Brain microvascular endothelial cell (primary cell): ENCODE measurements at regions not wholly inside any gene's neighbourhood (a gene's known extent, or its start where the extent isn't known, plus 50 kb on each side); places are given as distances from the start of the nearest gene placed in this dataset.

Source experiments
- DNase-seq: peaks from one replicate; pipeline ENCODE4 v3.0.0-alpha.2; 2020
- H3K27ac ChIP-seq: fragments of 250-450 bp; sonication (Bioruptor Pico); 2 replicates; pipeline ENCODE4 v1.5.1; 2020; ENCODE audit warnings: mild to moderate bottlenecking, moderate library complexity
- H3K27me3 ChIP-seq: fragments of 250-450 bp; sonication (Bioruptor Pico); replicated peaks from 2 replicates; pipeline ENCODE4 v1.5.1; 2020; ENCODE audit warnings: mild to moderate bottlenecking
- H3K36me3 ChIP-seq: fragments of 250-450 bp; sonication (Bioruptor Pico); replicated peaks from 2 replicates; pipeline ENCODE4 v1.5.1; 2020; ENCODE audit warnings: mild to moderate bottlenecking
- H3K4me3 ChIP-seq: 2 replicates; pipeline ENCODE4 v1.5.1; 2011; ENCODE audit warnings: low read depth, mild to moderate bottlenecking, control low read depth, low read length, moderate library complexity
- in situ Hi-C: cut with HindIII; loops from 2 replicates; pipeline ENCODE4 v1.10.0; 2017; ENCODE audit warnings: low sequenced_read_pairs, low pct_ligation_motif_present
- TF ChIP-seq, protein P1 (sequence below): IDR thresholded peaks from 2 replicates; pipeline ENCODE4 v1.5.1; 2011; ENCODE audit warnings: low read depth, mild to moderate bottlenecking, moderate library complexity, low read length, control low read depth, inconsistent platforms; ENCODE audit errors: missing control alignments

DNA sequence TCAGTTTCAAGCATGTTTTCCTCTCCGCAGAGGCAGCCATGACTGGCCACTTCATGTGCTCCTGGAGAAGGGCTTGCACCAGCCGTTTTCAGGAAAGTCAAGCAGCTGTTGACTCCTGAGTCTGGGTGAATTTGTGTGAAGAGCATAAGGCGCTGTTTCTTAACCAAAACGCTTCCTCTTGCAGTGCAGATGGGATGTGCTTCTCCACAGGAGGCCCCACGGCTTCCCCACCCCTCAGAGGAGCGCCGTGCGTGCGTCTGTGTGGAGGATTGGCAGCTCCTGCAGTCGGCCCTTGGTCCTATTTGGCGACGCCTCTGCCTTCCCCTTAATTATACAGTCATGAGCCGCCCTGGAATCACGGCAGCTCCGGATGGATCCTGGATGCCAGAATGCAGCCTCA is 54.1 kb upstream of the B3GAT1 start:
- in situ Hi-C loops = no loop called here

GRCh38 chr11:134464981-134465730 is 53.1 kb upstream of the B3GAT1 start:
- Histone ChIP-seq H3K27ac (no peak overlapping the region), H3K27me3 (no peaks in the 10 kb centered on the region), H3K4me3 (no peak overlapping the region), H3K36me3 (no peaks in the 10 kb centered on the region)
- TF ChIP-seq, protein P1, sequence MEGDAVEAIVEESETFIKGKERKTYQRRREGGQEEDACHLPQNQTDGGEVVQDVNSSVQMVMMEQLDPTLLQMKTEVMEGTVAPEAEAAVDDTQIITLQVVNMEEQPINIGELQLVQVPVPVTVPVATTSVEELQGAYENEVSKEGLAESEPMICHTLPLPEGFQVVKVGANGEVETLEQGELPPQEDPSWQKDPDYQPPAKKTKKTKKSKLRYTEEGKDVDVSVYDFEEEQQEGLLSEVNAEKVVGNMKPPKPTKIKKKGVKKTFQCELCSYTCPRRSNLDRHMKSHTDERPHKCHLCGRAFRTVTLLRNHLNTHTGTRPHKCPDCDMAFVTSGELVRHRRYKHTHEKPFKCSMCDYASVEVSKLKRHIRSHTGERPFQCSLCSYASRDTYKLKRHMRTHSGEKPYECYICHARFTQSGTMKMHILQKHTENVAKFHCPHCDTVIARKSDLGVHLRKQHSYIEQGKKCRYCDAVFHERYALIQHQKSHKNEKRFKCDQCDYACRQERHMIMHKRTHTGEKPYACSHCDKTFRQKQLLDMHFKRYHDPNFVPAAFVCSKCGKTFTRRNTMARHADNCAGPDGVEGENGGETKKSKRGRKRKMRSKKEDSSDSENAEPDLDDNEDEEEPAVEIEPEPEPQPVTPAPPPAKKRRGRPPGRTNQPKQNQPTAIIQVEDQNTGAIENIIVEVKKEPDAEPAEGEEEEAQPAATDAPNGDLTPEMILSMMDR = no peak
- in situ Hi-C loops = no loop called here
- no peak for DNase-seq

More for the DNA sequence above, 54.1 kb upstream of the B3GAT1 start:
- no peaks in the 10 kb centered on the region for H3K36me3 ChIP-seq
- H3K4me3 ChIP-seq = no peak overlapping the region
- TF ChIP-seq, protein P1 = no peak
- no peak for DNase-seq
- no peak overlapping the region for H3K27ac ChIP-seq
- H3K27me3 ChIP-seq = no peaks in the 10 kb centered on the region

DNA sequence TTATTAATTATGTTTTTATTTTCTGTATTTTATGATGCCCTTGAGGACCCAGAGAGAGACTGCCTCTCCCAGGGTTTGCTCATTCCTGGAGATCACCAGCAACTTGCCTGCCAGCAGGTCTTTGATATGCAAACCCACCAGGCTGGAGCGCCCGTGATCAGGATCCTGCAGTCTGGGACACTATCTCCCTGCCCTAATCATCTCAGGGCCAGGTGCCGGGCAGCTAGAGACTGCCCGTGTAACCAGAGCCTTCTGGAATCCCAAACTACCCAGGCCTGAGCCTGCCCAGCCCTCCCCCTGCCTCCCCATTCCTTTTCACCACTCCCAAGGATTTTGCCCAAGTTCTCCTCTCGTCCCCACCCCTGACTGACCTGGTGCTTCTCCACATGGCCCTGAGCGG is 52.2 kb upstream of the B3GAT1 start:
- in situ Hi-C loops = no loop called here
- no peak overlapping the region for H3K27ac ChIP-seq
- no peak for DNase-seq
- H3K4me3 ChIP-seq = no peak overlapping the region
- H3K36me3 ChIP-seq = no peaks in the 10 kb centered on the region
- no peaks in the 10 kb centered on the region for H3K27me3 ChIP-seq
- TF ChIP-seq, protein P1 = no peak

DNA sequence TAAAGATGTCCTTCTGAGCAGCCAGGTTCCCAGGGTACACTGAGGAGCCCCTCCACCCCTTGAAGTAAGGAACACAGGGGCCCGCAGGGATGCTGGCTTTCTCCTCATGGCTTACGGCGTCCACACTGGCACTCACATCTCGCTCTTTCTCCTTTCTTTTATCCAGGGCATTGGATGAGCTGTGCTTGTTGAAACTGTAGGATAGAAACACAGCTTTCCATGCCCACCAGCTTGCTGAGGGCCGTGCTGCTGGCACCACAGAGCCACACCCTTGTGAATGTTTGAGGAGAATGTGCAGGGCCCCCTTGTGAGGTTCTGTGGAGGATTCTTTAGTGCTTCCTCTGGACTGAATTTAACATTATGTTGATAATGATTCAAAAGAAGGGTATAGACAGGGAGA is 51.7 kb upstream of the B3GAT1 start:
- Histone ChIP-seq H3K4me3 (no peak overlapping the region), H3K27ac (no peak overlapping the region), H3K27me3 (no peaks in the 10 kb centered on the region), H3K36me3 (no peaks in the 10 kb centered on the region)
- in situ Hi-C loops = no loop called here
- TF ChIP-seq, protein P1 = no peak
- DNase-seq = no peak
